ENCODE measurements at regions not wholly inside any gene's neighbourhood (a gene's known extent, or its start where the extent isn't known, plus 50 kb on each side); places are given as distances from the start of the nearest gene placed in this dataset.

DNA sequence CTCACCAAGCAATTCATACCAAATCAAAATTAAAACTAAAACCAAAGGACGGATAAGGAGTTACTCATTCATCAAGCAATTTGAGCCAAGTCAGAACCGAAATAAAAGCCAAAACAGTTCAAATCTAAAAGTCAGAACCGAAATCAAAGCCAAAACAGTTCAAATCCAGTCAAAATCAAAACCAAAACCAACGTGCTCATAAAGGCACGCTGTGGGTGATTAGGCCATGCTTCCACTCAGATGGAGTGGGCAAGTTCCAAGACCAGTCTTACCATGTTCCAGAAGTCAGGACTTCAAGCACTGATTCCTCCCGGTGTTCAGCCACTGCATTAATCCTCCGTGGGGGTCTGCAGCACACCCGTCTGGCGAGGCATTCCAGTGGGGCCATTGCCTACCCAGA, 409.3 kb downstream of the TGFB2 start:
- TF ChIP-seq NR2C2 (CRISPR knock-in tag; IDR thresholded peaks at IDR 0.05; ENCODE audit: borderline replicate concordance) (no peak), ZNF17 (CRISPR knock-in tag; IDR thresholded peaks at IDR 0.05) (no peak), EZH2 (conservative IDR thresholded peaks at IDR 0.05; ENCODE audit: low read depth, low read length) (no peak), RAD21 (CRISPR knock-in tag; IDR thresholded peaks at IDR 0.05) (no peak), POLR2AphosphoS5 (IDR thresholded peaks at IDR 0.05; ENCODE audit: low read depth, low read length) (no peak), CERS6 (CRISPR knock-in tag; IDR thresholded peaks at IDR 0.05) (no peak), CBX2 (IDR thresholded peaks at IDR 0.05; ENCODE audit: low read depth, low read length) (no peak), CBX2 (CRISPR knock-in tag; IDR thresholded peaks at IDR 0.05; ENCODE audit: low read depth) (no peak), CHD2 (IDR thresholded peaks at IDR 0.05; ENCODE audit: low read depth, low read length) (no peak), BRCA1 (CRISPR knock-in tag; IDR thresholded peaks at IDR 0.05) (no peak)
- TF ChIP-seq, protein P1, sequence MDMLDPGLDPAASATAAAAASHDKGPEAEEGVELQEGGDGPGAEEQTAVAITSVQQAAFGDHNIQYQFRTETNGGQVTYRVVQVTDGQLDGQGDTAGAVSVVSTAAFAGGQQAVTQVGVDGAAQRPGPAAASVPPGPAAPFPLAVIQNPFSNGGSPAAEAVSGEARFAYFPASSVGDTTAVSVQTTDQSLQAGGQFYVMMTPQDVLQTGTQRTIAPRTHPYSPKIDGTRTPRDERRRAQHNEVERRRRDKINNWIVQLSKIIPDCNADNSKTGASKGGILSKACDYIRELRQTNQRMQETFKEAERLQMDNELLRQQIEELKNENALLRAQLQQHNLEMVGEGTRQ (IDR thresholded peaks at IDR 0.05; ENCODE audit: low read depth, low read length), result no peak
- TF ChIP-seq, protein P1 (CRISPR knock-in tag; IDR thresholded peaks at IDR 0.05; ENCODE audit: borderline replicate concordance), result no peak
- TF ChIP-seq, protein P2, sequence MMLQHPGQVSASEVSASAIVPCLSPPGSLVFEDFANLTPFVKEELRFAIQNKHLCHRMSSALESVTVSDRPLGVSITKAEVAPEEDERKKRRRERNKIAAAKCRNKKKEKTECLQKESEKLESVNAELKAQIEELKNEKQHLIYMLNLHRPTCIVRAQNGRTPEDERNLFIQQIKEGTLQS (CRISPR knock-in tag; IDR thresholded peaks at IDR 0.05), result no peak

All from HepG2 (cell line).